Neural crest cell (in vitro differentiated cells): ENCODE measurements at regions not wholly inside any gene's neighbourhood (a gene's known extent, or its start where the extent isn't known, plus 50 kb on each side); places are given as distances from the start of the nearest gene placed in this dataset.

Experiments
- DNase-seq: peaks from one replicate; pipeline ENCODE4 v3.0.0; 2021; ENCODE audit warnings: low read depth, mixed read lengths, low spot score
- H3K27ac Mint-ChIP-seq: one replicate; pipeline ENCODE4 v1.8.0; 2021; ENCODE audit warnings: mild to moderate bottlenecking, mixed read lengths; ENCODE audit not compliant: unreplicated experiment
- H3K27me3 Mint-ChIP-seq: 2 replicates; pipeline ENCODE4 v1.8.0; 2021; ENCODE audit warnings: low read depth, mild to moderate bottlenecking, mixed read lengths
- H3K36me3 Mint-ChIP-seq: 2 replicates; pipeline ENCODE4 v1.8.0; 2021; ENCODE audit warnings: low read depth, mild to moderate bottlenecking, mixed read lengths
- H3K4me1 Mint-ChIP-seq: 2 replicates; pipeline ENCODE4 v1.8.0; 2021; ENCODE audit warnings: mixed read lengths
- H3K4me3 Mint-ChIP-seq: one replicate; pipeline ENCODE4 v1.8.0; 2021; ENCODE audit warnings: mild to moderate bottlenecking, mixed read lengths
- H3K9me3 Mint-ChIP-seq: 2 replicates; pipeline ENCODE4 v1.8.0; 2021; ENCODE audit warnings: mixed read lengths
- CTCF ChIP-seq: fragments of 200-600 bp; sonication (generic); conservative IDR thresholded peaks from 2 replicates; pipeline ENCODE4 v1.5.0; 2021; ENCODE audit warnings: antibody characterized with exemption, mild to moderate bottlenecking

GRCh38 chr10:78210976-78211375 is 177.3 kb downstream of the RPS24 start:
- H3K9me3 Mint-ChIP-seq: no peaks in the 10 kb centered on the region
- no peak overlapping the region for H3K4me3 Mint-ChIP-seq
- no peaks in the 10 kb centered on the region for H3K27me3 Mint-ChIP-seq
- H3K4me1 Mint-ChIP-seq: peaks cover 37% of the 10 kb centered on the region
- no peaks in the 10 kb centered on the region for H3K36me3 Mint-ChIP-seq
- no peak for DNase-seq
- H3K27ac Mint-ChIP-seq: no peak overlapping the region
- no peak for TF ChIP-seq CTCF

- Mint-ChIP-seq H3K36me3 (no peaks in the 10 kb centered on the region), H3K4me1 (peaks cover 41% of the 10 kb centered on the region), H3K4me3 (no peak overlapping the region), H3K27ac (no peak overlapping the region), H3K27me3 (no peaks in the 10 kb centered on the region), H3K9me3 (no peaks in the 10 kb centered on the region)
- peak; percentile 68 for TF ChIP-seq CTCF
- peak; percentile 32 for DNase-seq
Measured at GRCh38 chr10:78211561-78212051, 177.9 kb downstream of the RPS24 start.

GRCh38 chr10:78212060-78212785 is 178.6 kb downstream of the RPS24 start:
- no peak overlapping the region for H3K4me3 Mint-ChIP-seq
- H3K4me1 Mint-ChIP-seq: peaks cover 43% of the 10 kb centered on the region
- no peaks in the 10 kb centered on the region for H3K27me3 Mint-ChIP-seq
- no peaks in the 10 kb centered on the region for H3K9me3 Mint-ChIP-seq
- no peak for TF ChIP-seq CTCF
- H3K36me3 Mint-ChIP-seq: no peaks in the 10 kb centered on the region
- no peak for DNase-seq
- no peak overlapping the region for H3K27ac Mint-ChIP-seq

GRCh38 chr10:78212786-78213175 is 179.1 kb downstream of the RPS24 start:
- peaks cover 44% of the 10 kb centered on the region for H3K4me1 Mint-ChIP-seq
- DNase-seq: no peak
- peak overlapping the region; percentile 40 for H3K27ac Mint-ChIP-seq
- no peaks in the 10 kb centered on the region for H3K27me3 Mint-ChIP-seq
- no peak for TF ChIP-seq CTCF
- no peaks in the 10 kb centered on the region for H3K36me3 Mint-ChIP-seq
- H3K4me3 Mint-ChIP-seq: no peak overlapping the region
- no peaks in the 10 kb centered on the region for H3K9me3 Mint-ChIP-seq

GRCh38 chr10:78214955-78215354 is 181.3 kb downstream of the RPS24 start:
- H3K4me1 Mint-ChIP-seq: peaks cover 56% of the 10 kb centered on the region

More at GRCh38 chr10:78214955-78215354, 181.3 kb downstream of the RPS24 start:
- no peak overlapping the region for H3K27ac Mint-ChIP-seq
- H3K9me3 Mint-ChIP-seq: no peaks in the 10 kb centered on the region
- no peaks in the 10 kb centered on the region for H3K36me3 Mint-ChIP-seq
- TF ChIP-seq CTCF: no peak
- H3K4me3 Mint-ChIP-seq: no peak overlapping the region
- H3K27me3 Mint-ChIP-seq: no peaks in the 10 kb centered on the region
- no peak for DNase-seq
